HuH-7 (cell line): ENCODE measurements at regions not wholly inside any gene's neighbourhood (a gene's known extent, or its start where the extent isn't known, plus 50 kb on each side); places are given as distances from the start of the nearest gene placed in this dataset.
"Not testable (repeated sequence)": the region's sequence is repeated elsewhere in the genome, so short reads cannot be mapped to it uniquely, and the experiment has no call there.

Experiments used
- DNase-seq: peaks from one replicate; pipeline ENCODE4 v3.0.0; 2011; ENCODE audit warnings: low spot score

GRCh38 chr5:99060306-99061261 is 131.8 kb upstream of the CHD1 start:
- DNase-seq: peak; percentile 50

DNA sequence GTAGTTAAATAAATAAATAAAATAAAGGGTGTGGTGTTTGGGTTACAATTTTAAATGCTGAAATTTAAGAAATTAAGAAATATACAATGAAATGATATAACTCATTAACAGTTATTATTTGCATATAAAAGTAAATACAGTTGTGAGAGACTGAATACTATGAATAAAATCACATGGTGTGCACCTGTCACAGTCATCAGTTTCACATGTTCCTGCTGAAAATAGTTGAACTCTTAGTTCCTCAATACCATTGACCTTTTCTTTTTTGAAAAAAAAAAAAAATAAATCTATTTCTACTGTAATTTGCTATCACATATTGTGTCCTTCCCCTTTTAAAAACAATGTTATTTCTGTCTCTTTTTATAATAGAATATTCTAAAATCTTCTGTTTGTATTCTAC is 130.9 kb upstream of the CHD1 start:
- DNase-seq: no peak

GRCh38 chr5:99058466-99058865 is 129.7 kb upstream of the CHD1 start:
- DNase-seq: no peak

- DNase-seq: no peak
These were observed 126.2 kb upstream of the CHD1 start for GRCh38 chr5:99054972-99055371.

DNA sequence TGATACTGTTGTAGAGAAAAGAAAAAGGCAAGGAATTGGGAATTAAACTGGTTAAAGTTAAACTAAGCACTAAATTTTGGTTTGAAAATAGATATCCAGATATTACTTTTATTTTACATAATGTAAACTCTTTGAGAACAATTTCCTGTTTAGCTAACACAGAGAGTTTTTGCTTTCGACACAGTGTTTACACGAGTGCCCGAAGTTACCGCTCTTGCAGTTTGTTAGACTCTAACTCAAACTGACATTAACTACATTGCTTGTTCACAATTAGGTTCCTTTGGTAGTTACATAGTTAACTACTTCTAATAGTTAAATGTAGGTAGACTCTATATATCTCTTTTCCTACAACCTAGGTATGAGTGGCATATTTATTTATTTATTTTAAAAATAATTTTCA is 117.1 kb upstream of the CHD1 start:
- DNase-seq: no peak

- not testable (repeated sequence) for DNase-seq
These were observed 114.5 kb upstream of the CHD1 start for GRCh38 chr5:99043257-99043656.

DNA sequence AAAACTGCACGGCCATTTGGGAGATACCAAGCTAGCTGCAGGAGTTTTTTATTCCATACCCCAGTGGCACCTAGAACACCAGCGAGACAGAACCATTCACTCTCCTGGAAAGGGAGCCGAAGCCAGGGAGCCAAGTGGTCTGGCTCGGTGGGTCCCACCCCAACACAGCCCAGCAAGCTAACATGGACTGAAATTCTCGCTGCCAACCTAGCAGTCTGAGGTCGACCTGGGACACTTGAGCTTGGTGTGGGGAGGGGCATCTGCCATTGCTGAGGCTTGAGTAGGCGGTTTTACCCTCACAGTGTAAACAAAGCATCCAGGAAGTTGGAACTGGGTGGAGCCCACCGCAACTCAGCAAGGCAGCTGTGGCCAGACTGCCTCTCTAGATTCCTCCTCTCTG is 108.9 kb upstream of the CHD1 start:
- no peak for DNase-seq

DNA sequence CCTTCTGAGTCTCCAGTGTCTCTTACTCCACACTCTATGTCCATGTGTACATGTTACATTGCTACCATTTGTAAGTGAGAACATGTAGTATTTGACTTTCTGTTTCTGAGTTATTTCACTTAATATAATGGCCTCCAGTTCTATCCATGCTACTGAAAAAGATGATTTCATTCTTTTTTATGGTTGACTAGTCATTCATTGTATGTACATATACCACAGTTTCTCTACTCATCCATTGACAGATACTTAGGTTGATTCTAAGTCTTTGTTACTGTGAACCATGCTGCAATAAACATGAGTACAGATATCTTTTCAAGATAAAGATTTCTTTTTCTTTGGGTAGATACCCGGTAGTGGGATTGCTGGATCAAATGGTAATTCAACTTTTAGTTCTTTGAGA is 107.1 kb upstream of the CHD1 start:
- DNase-seq: no peak

- no peak for DNase-seq
These were observed 105.5 kb upstream of the CHD1 start for GRCh38 chr5:99034336-99034735.

GRCh38 chr5:99033014-99033900 is 104.5 kb upstream of the CHD1 start:
- DNase-seq: no peak

DNA sequence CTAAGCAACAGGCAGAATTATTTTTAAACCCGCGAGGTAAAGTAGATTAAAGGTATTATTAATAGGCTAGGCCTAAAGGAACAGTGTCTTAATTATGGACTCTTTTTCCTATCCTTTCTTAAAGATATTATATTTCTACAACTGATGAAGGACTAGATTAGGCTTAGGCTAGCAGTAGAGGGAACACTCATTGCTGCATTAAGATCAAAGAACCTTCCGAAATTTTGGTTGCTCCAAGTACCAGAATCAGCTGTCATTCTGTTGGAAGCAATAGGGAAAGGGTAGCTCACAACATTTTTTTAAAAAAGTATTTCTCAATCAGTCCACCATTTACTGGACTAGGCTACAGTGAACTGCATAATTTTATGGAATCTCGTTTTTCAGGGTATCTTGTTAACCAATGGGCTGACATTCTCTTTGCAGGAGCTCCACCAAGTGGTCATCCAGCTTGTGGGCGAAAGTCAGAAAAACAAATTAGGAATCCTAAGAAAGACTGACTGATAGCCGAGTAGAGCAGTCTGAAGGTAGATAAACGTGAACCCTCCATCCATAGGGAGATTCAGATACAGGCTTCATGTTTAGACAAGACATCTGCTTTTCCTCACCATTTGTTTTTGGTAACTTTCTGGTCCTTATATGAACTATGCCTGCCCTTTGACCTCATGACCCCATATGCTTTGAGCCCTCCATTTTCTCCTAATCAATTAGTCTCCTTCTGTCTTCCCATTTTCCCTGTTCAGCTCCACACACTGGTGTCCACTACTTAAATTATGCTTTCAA is 103.6 kb upstream of the CHD1 start:
- peak; percentile 36 for DNase-seq

DNA sequence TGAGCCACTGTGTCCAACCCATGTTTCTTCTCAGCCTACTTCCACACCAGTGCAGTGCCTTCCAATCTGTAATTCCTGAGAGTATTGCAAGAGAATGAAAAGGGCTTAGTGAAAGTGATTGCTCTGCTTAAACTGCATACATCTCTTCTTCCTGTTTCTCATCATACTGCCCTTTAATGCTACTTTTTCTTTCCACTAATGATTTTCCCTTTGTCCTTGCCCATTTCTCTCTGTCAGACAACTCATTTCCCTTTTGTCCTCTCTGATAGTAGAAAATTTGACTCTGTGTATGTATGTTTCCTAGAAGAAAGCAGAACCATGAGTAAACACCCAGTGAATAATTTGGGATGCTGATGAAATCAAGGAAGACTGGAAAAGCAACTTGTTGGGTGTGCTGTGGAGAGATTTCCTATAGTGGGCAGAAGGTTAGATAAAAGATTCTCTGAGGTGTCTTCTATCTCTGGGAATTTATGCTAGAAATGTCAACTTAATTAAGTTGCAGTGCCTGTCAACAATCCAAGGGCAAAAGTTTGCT is 102.2 kb upstream of the CHD1 start:
- no peak for DNase-seq

- DNase-seq: no peak
These were observed 100.4 kb upstream of the CHD1 start for GRCh38 chr5:99029172-99029571.

- DNase-seq: not testable (repeated sequence)
These were observed 99.4 kb upstream of the CHD1 start for GRCh38 chr5:99028170-99028569.

DNA sequence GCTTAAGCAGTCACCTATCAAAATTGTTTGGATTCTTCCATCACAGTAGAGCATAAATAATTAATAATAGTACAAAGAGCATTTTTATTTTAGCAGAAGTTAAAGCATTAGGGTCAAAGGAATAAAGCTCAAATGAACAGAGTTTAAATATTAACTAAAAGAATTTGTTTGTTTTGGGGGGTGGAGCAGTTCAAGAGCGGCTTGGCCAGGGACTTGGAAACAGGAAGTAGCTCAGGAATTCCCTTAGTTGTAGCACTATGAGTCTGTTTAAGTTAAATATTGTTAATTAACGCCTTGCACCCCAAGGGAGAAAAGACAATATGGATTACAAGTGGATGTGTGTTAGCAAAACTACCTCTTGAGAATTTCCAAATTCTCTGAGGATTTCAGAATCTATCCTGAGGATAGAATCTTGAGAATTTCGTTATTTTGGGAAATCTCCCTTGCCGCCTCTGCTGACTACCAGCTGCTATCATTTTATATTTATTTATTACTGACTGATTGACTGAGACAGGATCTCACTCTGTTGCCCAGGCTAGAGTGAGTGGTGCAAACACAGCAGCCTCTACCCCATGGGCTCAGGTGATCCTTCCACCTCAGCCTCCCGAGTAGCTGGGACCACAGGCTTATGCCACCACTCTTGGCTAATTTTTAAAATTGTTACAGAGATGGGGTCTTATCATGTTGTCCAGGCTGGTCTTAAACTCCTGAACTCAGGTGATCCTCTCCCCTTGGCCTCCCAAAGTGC is 96.7 kb upstream of the CHD1 start:
- peak; percentile 44 for DNase-seq

DNA sequence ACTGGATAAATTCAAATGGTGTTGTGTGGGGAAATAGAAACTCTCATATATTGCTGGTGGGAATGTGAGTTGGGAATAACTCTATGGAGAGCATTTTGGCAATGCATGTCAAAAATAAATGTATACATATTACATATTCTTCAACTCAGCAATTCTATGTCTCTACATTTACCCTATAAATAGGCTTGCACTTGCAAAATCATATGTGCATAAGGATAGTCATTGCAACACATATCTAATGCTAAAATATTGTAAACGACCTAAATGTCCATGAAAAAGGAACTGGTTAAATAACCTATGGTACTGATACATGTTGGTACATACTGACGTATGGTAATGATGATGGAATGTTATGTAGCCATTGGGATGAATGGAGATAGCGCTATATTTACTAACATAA is 94.5 kb upstream of the CHD1 start:
- DNase-seq: no peak

- no peak for DNase-seq
These were observed 93.4 kb upstream of the CHD1 start for GRCh38 chr5:99022250-99022649.

- no peak for DNase-seq
These were observed 91.9 kb upstream of the CHD1 start for GRCh38 chr5:99020698-99021048.

GRCh38 chr5:99019812-99020697 is 91.2 kb upstream of the CHD1 start:
- DNase-seq: no peak

GRCh38 chr5:99019254-99019653 is 90.4 kb upstream of the CHD1 start:
- DNase-seq: no peak
